ACHN (cell line): ENCODE measurements at regions not wholly inside any gene's neighbourhood (a gene's known extent, or its start where the extent isn't known, plus 50 kb on each side); places are given as distances from the start of the nearest gene placed in this dataset.

Experiments
- DNase-seq: peaks from one replicate; pipeline ENCODE4 v3.0.0-alpha.2; 2015
- in situ Hi-C: cut with HindIII; loops from 2 replicates; pipeline ENCODE4 v1.10.0; 2017; ENCODE audit warnings: low sequenced_read_pairs, low pct_ligation_motif_present, low pct_unique_long_range_greater_than_20kb

DNA sequence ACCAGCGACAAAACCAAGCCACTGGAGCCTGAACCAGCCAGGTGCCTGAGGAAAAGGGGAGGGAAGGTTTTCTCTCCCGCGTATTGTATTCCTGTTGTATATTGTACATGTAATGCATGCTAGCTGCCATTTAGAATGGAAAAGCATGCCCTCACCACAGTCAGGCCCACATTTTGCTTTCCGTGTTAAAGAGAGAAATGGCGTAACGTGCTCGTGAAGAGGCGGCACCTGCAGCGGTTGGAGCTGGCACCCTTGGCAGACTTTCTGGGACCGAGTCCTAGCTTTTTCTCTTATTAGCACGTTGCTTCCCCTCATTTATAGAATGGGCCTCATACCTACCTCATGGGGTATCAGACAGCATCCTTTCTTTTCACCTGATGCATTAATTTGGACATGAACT is 135.3 kb upstream of the IRF2BP2 start:
- in situ Hi-C loops = loop anchor here (25.0 kb wide), 1 partner anchor 92 kb away; no protein-coding TSS in a partner anchor
- DNase-seq = no peak

DNA sequence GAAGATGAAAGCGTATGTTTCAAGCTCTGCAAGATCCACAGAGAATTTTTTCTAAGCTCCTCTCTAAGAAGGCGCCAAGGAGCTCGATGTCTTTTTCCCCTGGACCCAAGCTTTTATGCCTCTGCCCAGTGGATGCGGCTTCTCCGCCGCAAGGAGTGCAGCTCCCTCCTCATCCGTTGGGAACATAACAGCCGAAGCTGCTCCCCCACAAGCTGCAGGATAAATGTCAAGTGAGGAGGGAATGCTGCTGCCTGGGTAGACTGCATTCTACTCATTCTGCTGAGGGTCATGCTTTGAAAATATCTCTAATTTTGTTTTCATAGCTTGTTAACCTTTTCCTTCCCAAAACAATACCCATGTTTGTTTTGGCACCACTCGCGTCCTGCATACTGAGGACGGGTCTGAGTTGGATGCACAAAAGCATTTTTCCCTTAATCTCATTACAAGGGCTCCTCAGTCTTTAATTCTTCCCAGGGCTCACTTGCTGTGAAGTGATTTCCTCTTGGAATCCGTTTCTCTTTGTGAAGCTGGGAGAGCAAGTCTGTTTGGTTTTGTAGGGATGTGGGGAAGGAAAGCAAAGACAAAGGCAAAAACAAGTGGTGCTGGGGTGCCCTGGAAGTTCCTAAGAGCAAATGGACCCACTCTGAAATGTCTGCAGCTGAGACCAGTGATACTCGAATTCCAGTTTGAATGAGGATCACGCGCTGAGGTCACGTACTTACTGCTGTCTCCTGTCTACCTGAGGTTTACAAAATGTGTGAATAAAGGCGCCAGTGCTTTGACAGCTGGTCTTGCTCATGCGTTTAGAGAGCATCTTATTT is 134.0 kb upstream of the IRF2BP2 start:
- no peak for DNase-seq
- in situ Hi-C loops = loop anchor here (25.0 kb wide), 1 partner anchor 93 kb away; no protein-coding TSS in a partner anchor

- no peak for DNase-seq
- in situ Hi-C loops = loop anchor here (25.0 kb wide), 1 partner anchor 95 kb away; no protein-coding TSS in a partner anchor
These were observed 132.6 kb upstream of the IRF2BP2 start for GRCh38 chr1:234742622-234743021.

GRCh38 chr1:234737967-234738314 is 128.0 kb upstream of the IRF2BP2 start:
- in situ Hi-C loops = loop anchor here (25.0 kb wide), 1 partner anchor 99 kb away; no protein-coding TSS in a partner anchor

GRCh38 chr1:234735916-234736315 is 125.9 kb upstream of the IRF2BP2 start:
- in situ Hi-C loops = loop anchor here (25.0 kb wide), 1 partner anchor 101 kb away; no protein-coding TSS in a partner anchor

More at GRCh38 chr1:234737967-234738314, 128.0 kb upstream of the IRF2BP2 start:
- no peak for DNase-seq

GRCh38 chr1:234735476-234735875 is 125.5 kb upstream of the IRF2BP2 start:
- in situ Hi-C loops = loop anchor here (25.0 kb wide), 1 partner anchor 102 kb away; no protein-coding TSS in a partner anchor

More at GRCh38 chr1:234735916-234736315, 125.9 kb upstream of the IRF2BP2 start:
- no peak for DNase-seq

GRCh38 chr1:234734869-234735268 is 124.9 kb upstream of the IRF2BP2 start:
- DNase-seq = no peak
- in situ Hi-C loops = loop anchor here (25.0 kb wide), 1 partner anchor 102 kb away; no protein-coding TSS in a partner anchor

More at GRCh38 chr1:234735476-234735875, 125.5 kb upstream of the IRF2BP2 start:
- no peak for DNase-seq

DNA sequence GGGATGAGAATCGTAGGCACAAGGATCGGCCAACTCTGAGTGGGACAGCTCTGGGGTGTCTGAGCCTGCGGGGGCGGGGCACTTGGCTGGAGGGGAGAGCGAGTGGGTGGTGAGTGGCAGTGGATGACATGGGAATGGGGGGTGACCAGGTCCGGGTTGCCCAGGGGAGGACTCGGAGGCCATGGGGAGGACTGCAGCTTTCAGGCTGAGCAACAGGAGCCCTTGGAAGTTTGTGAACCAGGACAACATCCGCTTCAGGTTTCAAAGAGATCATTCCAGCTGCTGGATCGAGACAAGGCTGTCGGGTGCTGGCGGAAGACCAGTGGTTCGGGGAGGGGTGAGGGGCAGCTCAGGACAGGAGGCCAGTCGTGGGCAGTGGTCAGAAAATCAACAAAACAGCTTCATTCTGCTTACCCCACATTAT is 124.4 kb upstream of the IRF2BP2 start:
- in situ Hi-C loops = loop anchor here (25.0 kb wide), 1 partner anchor 103 kb away; no protein-coding TSS in a partner anchor
- DNase-seq = no peak

DNA sequence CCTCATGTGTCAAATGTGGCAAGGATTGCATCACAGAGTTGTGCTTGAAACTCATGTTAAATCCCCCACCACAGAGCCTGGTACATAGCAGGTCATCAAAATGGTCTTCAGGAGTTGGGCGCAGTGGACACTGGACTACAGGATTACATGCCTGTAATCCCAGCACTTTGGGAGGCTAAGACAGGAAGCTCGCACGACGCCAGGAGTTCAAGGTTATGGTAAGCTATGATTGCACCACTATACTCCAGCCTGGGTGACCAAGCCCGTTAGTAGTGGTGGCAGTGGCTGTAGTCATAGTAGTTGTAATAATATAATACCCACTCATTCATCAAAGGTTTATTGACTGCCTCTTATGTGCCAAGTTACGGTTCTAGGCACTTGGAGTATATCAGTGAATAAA is 123.4 kb upstream of the IRF2BP2 start:
- DNase-seq = no peak
- in situ Hi-C loops = loop anchor here (25.0 kb wide), 1 partner anchor 104 kb away; no protein-coding TSS in a partner anchor

GRCh38 chr1:234732671-234733390 is 122.9 kb upstream of the IRF2BP2 start:
- no peak for DNase-seq
- in situ Hi-C loops = loop anchor here (25.0 kb wide), 1 partner anchor 104 kb away; no protein-coding TSS in a partner anchor

GRCh38 chr1:234732260-234732659 is 122.3 kb upstream of the IRF2BP2 start:
- no peak for DNase-seq
- in situ Hi-C loops = loop anchor here (25.0 kb wide), 1 partner anchor 105 kb away; no protein-coding TSS in a partner anchor

GRCh38 chr1:234731569-234732085 is 121.6 kb upstream of the IRF2BP2 start:
- DNase-seq = no peak
- in situ Hi-C loops = loop anchor here (25.0 kb wide), 1 partner anchor 106 kb away; no protein-coding TSS in a partner anchor

- DNase-seq = no peak
- in situ Hi-C loops = loop anchor here (25.0 kb wide), 1 partner anchor 106 kb away; no protein-coding TSS in a partner anchor
These were observed 121.0 kb upstream of the IRF2BP2 start for GRCh38 chr1:234730770-234731568.

- DNase-seq = no peak
- in situ Hi-C loops = loop anchor here (25.0 kb wide), 1 partner anchor 107 kb away; no protein-coding TSS in a partner anchor
These were observed 120.4 kb upstream of the IRF2BP2 start for GRCh38 chr1:234730475-234730769.

DNA sequence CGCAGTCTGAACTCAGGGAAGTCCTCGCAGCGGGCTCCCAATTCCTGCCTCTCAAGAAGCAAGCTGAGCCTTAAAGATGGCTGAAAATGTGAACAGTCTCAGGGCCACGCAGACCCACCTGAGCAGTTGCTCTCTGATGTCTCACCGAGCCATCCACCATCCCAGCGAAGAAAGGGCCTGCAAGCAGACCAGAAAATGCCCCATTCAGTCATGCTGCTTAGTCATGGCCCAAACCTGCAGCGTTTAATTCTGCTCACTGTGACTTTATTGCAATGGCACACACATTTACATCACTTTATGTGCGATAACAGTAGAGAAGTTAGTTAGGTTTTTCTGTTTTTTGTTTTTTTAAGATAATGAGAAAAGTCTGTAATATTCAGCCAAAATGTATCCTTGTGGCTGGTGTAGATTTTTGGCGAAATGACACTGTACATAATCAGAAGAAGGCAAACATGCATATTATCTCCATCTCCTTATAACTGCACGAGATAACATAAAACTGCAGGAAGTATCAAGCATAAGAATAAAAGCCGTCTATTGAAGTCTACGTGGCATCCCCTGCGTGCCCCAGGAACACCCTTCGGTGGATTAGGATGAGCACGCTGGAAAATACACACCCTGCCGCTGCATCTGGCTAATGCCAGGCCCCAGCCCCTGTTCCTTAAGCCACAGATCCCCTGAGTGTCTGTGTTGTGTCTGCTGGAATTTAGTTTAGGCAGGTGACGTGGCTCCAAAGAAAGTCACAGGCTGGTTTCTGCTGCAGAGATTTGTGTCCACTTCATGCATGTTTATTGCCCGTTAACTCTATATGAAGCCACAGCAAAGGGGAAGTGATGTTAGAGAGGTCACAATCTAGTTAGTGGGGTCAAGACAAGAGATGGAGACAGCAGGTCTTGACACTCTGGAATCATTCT is 119.8 kb upstream of the IRF2BP2 start:
- in situ Hi-C loops = loop anchor here (25.0 kb wide), 1 partner anchor 107 kb away; no protein-coding TSS in a partner anchor
- no peak for DNase-seq

GRCh38 chr1:234728740-234729139 is 118.8 kb upstream of the IRF2BP2 start:
- in situ Hi-C loops = loop anchor here (25.0 kb wide), 1 partner anchor 109 kb away; no protein-coding TSS in a partner anchor
- DNase-seq = no peak
